GM21526 (cell line): ENCODE measurements at regions not wholly inside any gene's neighbourhood (a gene's known extent, or its start where the extent isn't known, plus 50 kb on each side); places are given as distances from the start of the nearest gene placed in this dataset.

Experiments
- ATAC-seq: cut with Tn5 transposase; IDR thresholded peaks from one replicate; pipeline ENCODE4 v1.9.1; 2021; ENCODE audit warnings: moderate library complexity; ENCODE audit not compliant: unreplicated experiment, low FRiP score

DNA sequence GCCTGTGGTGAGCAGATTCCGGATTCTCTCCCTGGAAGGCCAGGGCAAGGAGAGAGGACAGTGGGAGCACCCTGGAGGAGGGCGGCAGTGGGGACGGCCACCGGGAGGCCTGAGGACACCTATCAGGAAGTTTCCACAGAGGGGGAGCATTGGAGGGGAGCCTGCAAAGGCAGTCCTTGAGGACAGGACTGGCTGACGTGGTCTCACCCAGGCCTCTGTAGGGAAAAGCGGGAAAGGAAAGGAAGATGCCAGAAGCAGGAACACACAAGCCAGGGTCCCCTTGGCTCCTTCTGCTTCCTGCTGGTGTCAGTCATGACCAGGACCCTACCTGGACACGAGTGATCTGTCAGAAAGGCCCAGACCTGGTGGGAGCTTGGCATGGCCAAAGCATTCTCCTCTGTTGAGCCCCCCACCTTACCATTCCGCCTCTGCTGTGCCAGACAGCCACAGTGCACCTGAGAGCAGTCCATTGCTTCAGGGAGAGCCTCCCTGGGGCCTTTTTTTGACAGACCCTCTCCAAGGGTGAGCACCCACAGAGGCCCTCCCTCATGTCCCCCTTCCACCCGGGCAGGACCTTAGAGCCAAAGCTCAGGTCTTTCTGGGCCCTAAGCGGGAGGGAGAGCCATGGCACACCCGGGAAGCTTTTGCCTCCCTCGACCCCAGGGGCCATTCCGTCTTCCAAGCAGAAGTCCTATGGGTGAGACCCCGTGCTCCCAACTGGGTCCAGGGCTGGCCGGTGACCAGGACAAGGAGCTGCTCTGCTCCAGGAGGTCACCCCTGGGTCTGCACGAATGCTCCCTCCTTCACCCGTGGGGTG, 333.1 kb downstream of the DYSF start:
- ATAC-seq, result no peak

DNA sequence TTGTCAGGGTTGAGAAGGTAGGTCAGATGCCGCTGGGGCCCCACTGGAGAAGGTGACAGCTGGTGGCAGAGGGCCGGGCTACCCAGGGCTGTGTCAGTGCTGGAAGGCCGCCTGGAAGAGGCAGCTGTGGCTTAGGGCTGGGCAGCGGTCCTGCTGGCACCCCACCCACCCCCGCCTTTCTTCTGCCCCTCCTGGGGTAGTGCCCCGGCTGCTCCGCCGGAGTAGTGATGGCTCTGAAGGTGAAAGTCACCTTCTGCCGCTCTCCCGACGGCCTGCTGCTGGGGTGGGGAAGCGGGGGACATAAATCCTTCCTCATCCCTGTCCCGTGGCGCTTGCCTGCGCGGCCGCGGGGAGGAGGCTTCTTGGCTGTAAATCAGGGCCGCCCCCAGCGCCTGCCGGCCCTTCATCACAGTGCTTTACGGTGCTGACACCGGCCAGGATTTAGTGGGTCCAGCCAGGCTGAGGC, 332.2 kb downstream of the DYSF start:
- ATAC-seq, result no peak

DNA sequence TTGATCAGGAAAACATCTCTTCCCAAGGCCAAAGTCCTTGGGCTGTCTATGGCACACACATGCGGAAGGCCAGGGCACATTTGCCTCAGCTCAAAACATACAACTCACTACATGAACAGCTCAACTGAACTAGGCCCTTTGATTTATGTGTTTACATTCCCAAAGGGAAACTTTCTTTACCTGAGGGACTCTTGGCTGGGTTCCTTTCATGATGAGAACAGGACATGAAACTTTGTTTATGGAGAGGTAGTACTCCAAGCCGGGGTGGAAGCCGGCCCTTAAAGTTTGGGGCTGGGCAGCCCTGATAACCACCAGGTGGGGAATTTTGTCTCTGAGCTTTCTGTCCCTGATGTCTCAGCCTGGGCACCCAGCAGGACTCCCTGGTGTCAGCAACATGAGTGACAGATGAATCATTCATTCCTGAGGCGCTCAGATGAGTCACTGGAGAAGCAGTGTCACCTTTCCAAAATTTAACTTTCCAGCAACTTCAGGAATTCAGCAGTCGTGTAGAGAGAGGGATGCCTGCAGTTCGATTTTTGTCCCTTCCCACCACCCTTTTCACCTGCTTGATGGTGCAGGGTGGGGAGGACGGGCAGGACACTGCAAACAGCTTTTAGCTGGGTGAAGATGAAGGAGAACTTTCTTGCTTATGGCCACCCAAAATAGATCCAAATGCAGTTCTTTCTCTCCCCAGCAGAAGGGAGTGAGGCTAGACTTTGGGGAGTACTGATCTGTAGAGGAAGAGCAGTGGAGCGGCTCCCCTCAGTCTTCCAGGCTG, 331.6 kb downstream of the DYSF start:
- no peak for ATAC-seq

DNA sequence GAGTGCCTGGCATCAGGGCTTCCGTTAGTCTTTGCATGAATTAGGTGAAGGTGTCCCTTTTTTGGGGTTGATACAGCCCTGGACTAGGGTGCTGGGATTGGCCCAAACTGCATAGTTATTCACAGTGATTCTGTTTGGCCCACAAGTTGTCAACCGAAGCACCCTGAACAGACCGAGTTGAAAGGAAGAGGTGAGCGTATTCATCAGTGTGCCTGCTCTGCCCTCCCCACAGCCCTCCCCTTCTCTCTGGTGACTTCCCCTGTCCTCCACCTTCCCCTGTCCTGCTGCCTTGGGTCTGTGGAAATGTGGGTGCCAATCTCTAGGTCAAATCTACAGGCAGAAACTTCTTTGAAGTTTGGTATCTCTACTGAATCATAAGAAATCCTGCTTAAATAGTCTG, 330.5 kb downstream of the DYSF start:
- ATAC-seq, result no peak

DNA sequence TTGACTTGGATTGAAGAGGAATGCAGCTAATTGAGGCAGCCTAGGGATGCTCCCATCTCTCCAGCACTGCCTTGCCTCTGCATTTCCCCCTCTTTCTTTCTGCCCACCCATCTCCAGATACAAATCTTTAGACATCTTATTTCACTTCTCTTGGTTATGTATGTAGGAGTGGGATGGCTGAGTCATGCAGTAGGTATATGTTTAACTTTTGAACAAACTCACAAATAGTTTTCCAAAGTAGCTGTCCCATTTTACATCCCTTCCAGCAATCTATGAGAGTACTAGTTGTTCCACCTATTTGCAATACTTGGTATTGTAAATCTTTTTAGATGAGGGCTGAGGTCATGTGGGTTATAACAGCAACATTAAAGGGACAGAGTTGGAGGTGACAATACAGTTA, 329.9 kb downstream of the DYSF start:
- no peak for ATAC-seq

DNA sequence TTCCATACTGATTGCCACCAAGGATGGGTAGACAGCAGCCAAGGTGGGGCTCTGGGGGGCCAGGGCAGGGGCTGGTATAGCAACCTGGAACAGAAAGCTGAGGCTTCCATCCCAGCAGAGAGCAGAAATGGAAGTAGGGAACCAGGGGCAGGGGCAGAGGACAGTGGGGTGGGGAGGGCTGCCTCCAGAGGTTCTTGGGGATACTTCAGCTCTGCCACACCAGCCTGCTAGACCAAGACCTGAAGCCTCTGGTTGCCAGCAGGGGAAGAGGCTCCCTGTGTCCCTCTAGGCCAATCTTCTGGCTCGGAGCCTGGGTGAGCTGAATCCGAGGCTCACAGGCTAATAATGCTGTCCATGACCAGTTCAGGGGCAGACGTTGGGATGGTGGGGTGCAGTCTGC, 329.0 kb downstream of the DYSF start:
- no peak for ATAC-seq

DNA sequence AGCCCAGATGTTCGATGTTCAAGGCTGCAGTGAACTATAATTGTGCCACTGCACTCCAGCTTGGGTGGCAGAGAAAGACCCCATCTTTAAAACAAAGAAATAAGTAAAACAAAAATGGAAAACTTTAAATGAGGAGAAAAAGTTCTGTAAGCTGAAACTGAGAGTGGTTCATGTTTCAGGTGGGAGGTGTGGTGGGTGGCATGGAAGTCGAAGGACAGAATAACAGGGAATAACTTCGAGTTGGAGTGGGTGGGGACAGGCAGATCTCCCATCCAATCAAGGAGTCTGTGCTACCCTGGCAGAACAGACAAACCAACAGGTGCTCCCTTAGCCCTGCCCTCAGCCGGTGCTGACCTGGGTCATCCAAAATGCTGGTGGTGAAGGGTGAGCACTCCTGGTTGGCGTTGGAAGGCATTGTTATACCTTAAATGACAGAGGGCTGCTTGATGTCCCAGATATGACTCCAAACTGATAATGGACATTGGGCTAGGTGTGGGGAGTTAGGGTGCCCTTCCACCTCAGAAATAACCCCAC, 328.4 kb downstream of the DYSF start:
- no peak for ATAC-seq

DNA sequence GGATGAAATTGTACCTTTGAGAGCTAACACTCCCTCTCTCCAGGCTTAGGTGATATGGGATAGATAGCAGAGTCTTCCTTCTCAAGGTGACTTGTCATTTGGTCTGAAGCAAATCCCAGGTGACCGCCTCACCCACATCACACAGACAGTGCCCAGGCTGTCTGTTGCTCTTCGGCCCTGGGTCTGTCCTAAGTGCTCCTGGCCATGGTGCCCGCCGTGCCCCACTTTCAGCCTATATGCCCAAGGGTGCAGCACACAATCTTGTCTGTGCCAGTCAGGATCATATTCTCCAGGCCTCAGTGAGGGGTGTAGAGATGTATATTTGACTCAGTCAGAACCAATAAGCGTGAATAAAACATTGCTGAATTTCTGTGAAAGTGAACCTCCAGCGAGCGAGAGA, 326.8 kb downstream of the DYSF start:
- no peak for ATAC-seq

DNA sequence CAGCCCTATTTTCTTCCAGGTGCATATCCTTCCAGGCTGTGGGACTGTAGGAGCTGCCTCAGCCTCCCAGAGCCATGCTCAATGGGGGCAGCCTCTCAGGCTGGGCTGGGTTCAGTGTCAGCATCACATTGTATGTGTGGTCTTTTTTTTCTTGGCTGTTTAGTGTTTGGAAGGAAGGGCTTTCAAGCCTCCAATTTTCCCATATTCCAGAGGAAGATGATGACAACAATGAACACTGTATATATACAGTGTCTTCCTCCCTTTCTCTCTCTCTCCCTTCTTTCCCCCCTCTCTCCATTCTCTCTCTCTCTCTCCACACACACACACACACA, 326.4 kb downstream of the DYSF start:
- no peak for ATAC-seq

DNA sequence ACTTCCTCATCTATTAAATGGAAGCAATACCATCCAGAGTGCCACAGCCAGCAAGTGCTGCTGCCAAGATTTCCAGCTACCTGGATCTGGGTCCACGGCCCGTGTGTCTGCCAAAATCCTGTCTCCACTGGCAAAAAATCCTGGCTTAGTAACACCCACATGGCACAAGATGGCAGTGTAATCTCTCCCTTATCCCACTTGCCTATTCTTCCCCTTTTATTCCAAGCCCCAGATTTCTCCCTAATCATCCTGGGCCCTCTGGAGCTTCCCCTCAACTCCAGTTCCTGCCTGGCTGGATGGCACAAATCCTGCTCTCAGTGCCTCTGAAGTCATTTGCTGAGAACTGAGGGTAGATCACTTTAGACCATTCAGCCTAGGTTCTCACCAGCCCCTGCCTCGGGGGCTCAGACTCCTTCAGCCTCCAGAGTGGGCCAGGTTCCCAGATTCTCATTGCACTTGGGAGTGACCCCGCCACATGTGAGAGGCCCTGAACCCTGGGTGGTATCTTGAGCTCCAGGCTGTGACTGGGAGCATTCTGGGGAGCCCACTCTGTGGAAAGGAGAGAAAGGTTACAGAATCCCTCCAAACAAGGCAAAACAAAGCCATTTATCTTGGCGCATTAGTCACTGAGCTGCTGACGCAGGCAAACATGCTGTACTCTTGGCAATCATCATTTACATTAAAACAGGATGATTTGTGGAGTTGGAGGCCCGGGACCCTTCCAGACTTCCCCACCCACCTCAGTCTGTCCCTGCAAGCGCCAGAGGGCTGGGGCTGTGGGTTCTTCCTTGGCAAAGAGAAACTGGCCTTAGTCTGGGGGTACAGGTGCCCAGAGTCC, 325.8 kb downstream of the DYSF start:
- ATAC-seq, result no peak

DNA sequence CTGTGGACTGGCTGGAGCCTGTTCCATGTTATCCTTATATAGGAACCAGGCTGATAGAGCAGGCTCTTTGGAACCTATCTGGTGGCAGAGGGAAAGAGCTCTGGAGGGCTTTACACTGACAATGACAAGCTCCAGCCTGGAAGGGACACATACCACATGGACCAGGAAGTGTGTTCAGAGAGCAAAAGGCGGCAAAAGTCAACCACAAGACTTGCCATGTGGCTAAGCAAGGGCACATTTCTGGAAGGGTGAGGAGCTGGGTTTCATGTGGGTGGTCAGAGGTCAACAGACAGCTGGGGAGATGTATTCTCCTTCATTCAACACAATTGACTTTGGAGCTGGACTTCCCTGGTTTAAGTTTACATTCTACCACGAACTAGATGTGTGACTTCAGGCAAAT, 325.2 kb downstream of the DYSF start:
- ATAC-seq, result no peak

DNA sequence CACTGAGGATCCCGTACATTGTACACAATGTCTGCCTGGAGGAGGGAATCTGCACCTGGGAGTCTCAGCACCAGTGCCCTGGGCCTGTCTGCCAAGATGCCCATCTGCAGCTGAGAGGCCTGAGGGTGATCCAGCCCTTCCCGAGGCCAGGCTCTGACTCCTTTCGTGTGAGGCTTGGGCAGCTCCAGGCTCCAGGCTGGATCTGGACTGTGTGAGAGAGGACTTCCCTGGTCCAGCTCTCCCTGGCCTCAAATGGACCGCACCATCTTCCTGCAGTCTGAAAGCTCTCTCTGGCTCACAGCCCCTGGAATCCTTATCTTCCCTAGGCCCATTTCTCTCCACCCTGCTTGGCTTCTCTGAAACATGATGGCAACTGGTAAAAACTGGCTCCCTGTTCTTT, 324.6 kb downstream of the DYSF start:
- ATAC-seq, result no peak

DNA sequence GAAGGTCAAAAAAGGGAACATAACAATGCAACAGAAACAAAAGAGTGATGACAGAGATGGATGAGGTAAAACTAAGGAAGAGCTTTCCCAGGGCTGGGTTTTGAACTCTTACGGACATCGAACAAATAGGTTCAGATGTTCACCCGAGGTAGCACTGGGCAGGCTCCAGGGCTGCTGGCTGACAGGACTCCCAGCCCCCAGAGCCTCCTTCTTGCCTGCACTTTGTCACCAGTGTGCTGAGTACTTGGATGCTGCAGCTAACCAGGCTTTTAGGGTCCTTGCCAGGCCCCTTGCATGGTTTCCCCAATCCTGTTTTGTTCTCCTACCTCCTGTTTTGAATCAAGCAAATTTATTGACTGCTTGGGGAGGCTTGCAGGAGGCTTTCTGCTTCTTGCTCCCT, 322.9 kb downstream of the DYSF start:
- ATAC-seq, result no peak

DNA sequence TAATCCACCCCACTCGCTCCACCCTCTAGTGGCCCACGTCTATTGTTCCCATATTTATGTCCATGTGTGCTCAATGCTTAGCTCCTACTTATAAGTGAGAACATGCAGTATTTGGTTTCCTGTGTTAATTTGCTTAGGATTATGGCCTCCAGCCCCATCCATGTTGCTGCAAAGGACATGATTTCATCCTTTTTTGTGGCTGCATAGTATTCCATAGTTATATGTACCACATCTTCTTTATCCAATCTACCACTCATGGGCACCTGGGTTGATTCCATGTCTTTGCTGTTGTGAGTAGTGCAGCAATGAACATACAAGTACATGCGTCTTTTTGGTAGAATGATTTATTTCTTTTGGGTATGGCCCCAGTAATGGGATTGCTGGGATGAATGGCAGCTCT, 319.9 kb downstream of the DYSF start:
- ATAC-seq, result no peak

DNA sequence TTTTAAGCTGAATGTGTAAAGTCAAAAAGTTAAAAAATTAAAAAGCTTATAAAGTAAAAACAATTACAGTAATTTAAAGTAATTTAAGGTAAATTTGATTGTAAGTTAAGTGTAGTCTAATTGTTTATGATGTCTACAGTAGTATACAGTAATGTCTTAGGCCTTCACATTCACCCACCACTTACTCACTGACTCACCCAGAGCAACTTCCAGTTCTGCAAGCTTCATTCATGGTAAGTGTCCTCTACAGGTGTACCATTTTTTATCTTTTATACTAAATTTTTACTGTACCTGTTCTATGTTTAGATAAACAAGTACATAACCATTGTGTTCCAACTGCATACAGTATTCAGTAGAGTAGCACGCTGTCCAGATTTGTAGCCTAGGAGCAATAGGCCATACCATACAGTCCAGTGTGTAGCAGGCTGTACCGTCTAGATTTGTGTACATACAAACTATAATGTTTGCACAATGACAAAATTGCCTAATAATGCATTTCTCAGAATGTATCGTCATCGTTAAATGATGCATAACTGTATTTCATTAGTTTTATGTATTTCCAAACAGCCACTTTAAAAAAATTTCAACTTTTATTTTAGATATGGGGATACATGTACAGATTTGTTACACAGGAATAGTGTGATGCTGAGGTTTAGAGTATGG, 319.3 kb downstream of the DYSF start:
- ATAC-seq, result no peak

DNA sequence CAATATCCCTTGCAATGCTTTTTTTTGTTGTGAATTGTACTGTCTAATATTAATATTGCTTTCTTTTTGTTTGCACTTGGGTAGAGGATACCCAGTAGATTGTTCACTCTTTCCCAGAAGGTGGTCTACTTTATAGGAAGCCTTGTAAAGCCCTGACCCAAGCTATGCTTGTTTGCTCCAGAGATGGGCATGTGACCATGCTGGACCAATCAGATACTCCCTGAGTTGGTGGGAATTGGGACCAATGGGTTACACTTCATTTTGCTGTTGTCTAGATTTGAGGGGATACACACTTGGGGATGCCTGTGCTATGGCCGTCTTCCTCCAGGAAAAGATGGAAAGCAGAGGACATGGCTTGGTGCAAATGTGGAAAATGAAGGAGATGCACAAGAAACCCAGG, 314.3 kb downstream of the DYSF start:
- no peak for ATAC-seq

DNA sequence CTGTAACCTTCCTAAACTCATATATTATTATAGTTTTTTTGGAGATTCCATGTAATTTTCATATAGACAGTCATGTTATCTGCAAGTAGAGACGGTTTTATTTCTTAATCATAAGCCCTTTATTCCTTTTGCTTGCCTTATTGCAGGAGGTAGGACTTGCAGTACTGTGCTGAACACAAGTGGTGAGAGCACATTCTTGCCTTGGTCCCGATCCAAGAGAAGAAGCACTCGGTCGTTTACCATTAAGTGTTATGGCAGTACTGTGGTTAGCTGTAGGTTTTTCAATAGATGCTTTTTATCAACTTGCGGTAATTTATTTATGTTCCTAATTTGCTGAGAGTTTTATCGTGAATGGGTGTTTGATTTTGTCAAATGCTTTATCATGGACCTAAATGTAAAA, 305.7 kb downstream of the DYSF start:
- no peak for ATAC-seq

DNA sequence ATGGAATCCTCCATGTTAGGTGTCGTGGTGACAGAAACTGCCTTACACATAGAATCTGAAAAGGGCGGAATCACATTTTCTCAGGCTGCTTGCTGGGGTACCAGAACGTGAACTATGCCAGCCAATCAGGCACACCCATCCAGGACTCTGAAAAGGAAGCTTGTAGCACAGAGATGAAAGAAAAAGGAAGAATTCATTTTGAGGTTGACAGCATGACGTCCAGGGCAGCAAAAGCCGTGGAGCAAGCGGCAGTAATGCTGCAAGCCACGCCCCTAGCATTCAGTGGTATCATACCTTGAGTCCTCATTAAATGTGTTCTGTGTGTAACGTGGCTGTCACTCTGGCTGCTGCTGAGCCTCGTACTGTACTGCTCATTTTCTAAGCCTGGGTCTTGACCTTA, 304.0 kb downstream of the DYSF start:
- ATAC-seq, result no peak

DNA sequence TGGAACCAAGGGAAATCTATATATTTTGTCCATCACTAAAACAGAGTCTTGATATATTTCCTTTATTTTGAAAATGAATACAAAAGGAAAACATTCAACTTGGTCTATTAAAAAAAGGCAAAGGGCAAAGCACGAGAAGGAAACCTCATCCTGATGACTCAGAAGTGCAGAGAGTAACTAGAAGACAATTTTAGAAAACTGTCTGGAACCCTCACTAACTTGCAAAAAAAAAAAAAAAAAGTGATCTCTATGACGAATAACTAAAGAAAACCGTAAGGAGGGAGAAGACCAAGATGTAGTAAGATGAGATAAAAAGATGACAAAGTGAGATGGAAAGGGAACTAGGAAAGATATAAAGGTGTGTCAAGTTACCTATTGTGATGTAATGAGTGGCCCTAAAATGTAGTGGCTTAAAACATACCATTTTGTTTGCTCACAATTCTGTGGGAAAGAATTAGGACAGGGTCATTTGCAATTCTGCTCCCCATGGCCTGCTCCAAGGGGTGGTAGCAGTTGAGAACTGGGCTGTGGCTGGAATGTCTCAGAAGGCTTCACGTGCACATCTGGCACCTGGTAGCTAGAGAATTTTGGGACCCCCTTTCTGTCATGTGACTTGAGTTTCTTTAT, 303.0 kb downstream of the DYSF start:
- ATAC-seq, result no peak

DNA sequence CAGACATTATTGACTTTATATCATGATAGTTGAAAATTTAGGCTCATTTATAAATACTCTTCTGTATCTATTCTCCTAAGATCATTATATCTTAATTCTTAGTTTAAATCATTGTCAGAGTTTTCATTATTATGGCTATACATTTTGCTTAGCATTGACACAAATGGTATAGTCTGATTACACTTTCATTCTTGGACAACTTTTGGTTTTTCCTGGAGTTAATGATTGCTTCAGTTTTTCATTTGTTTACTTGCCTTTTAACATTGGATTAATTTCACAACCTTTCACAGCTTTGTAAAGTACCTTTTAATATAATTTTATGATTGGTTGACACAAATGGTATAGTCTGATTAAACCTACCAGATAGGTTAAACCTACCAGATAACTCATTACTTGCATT, 298.2 kb downstream of the DYSF start:
- no peak for ATAC-seq
